Adrenal gland (tissue), 9 donors: ENCODE measurements at regions not wholly inside any gene's neighbourhood (a gene's known extent, or its start where the extent isn't known, plus 50 kb on each side); places are given as distances from the start of the nearest gene placed in this dataset.

ENCODE experiments used
- DNase-seq, 7 donors: peaks; one replicate each; pipeline ENCODE4 v3.0.0-alpha.2; 2019 to 2020
- H3K27ac ChIP-seq, 5 donors: fragments of 200-600 bp; sonication (generic) in 4 of 5; 1 replicate in 3 of 5; 2 replicates in 2 of 5; pipeline versions ENCODE4 v1.5.1 to v1.8.0; 2016 to 2020; ENCODE audit warnings: mild to moderate bottlenecking in 1 of 5
- H3K27me3 ChIP-seq: fragments of 200-600 bp; 2 replicates; pipeline ENCODE4 v1.8.0; 2021
- H3K36me3 ChIP-seq, 2 donors: fragments of 200-600 bp; replicated peaks in 1 of 2; 1 replicate in 1 of 2; 2 replicates in 1 of 2; pipeline versions ENCODE4 v1.5.1 to v1.8.0; 2018 to 2022
- H3K4me1 ChIP-seq, 2 donors: fragments of 200-600 bp; replicated peaks in 1 of 2; 1 replicate in 1 of 2; 2 replicates in 1 of 2; pipeline versions ENCODE4 v1.5.1 to v1.8.0; 2018 to 2021
- H3K4me3 ChIP-seq, 4 donors: fragments of 200-600 bp; sonication (generic) in 3 of 4; one replicate each; pipeline ENCODE4 v1.5.1; 2016 to 2018
- H3K9me3 ChIP-seq, 3 donors: fragments of 200-600 bp; sonication (generic) in 1 of 3; replicated peaks in 1 of 3; 1 replicate in 2 of 3; 2 replicates in 1 of 3; pipeline versions ENCODE4 v1.5.1 to v1.8.0; 2016 to 2021
- CTCF ChIP-seq, 6 experiments: fragments of 450-650 bp in 4 of 6; fragments of 200-600 bp in 2 of 6; sonication (generic) in 1 of 6; IDR thresholded peaks; 1 replicate in 5 of 6; 2 replicates in 1 of 6; pipeline versions ENCODE4 v1.5.1 to v1.8.0; 2016 to 2021; ENCODE audit warnings: antibody characterized with exemption in 6 of 6, mild to moderate bottlenecking in 2 of 6, moderate library complexity in 1 of 6
- POLR2A ChIP-seq, 2 donors: fragments of 450-650 bp; IDR thresholded peaks; one replicate each; pipeline ENCODE4 v1.6.1; 2017; ENCODE audit warnings: antibody characterized with exemption in 2 of 2, mild to moderate bottlenecking in 2 of 2, moderate library complexity in 1 of 2
- WGBS, 4 donors: extraction: QIAGEN DNeasy Blood & Tissue Kit in 2 of 4; methylation state at CpG; one replicate each; pipeline versions ENCODE4 v1.1.5 to v1.1.7; 2013 to 2017; 5-methylcytosine and 5-hydroxymethylcytosine counted together
- intact Hi-C, 2 donors: fragments of 100-400 bp; cut with DNase I; formaldehyde crosslinking; loops; one replicate each; pipeline versions ENCODE4 v1.14.1 to v1.15.0; 2022 to 2023
- donor health status: healthy with polysubstance abuse.
- donor health status: Bipolar disorder and iron deficiency.
- donor health status: DM: yes; HTN: yes; CAD: no.
- donor health status: DM: no; HTN: no; CAD: no.
- donor health status: DM: no; HTN: no; CAD: no.

GRCh38 chr2:53438692-53439091, 328.9 kb upstream of the CHAC2 start:
- Histone ChIP-seq H3K27ac (no peak overlapping the region), H3K4me3 (no peak overlapping the region), H3K4me1 (no peaks in the 10 kb centered on the region), H3K9me3 (no peaks in the 10 kb centered on the region), H3K36me3 (no peaks in the 10 kb centered on the region), H3K27me3 (no peaks in the 10 kb centered on the region)
- WGBS, 4 donors, result 82 to 94% (median 88%) methylated on average over 1 of the region's 1 CpG
- no peak for TF ChIP-seq POLR2A (IDR thresholded peaks at IDR 0.05)
- TF ChIP-seq CTCF (IDR thresholded peaks at IDR 0.05), result no peak
- no peak for DNase-seq
- intact Hi-C loops, result no loop called here

- Histone ChIP-seq H3K27ac (no peak overlapping the region), H3K4me1 (no peaks in the 10 kb centered on the region), H3K36me3 (no peaks in the 10 kb centered on the region), H3K27me3 (no peaks in the 10 kb centered on the region), H3K4me3 (no peak overlapping the region), H3K9me3 (no peaks in the 10 kb centered on the region)
- no peak for DNase-seq
- intact Hi-C loops, result no loop called here
- TF ChIP-seq CTCF (IDR thresholded peaks at IDR 0.05) (no peak), POLR2A (IDR thresholded peaks at IDR 0.05) (no peak)
- 43 to 69% (median 57%) methylated on average over 1 of the region's 1 CpG for WGBS, 4 donors
These were observed 329.5 kb upstream of the CHAC2 start for GRCh38 chr2:53438100-53438499.

GRCh38 chr2:53437371-53437770, 330.2 kb upstream of the CHAC2 start:
- no peak overlapping the region for H3K27ac ChIP-seq
- no peaks in the 10 kb centered on the region for H3K27me3 ChIP-seq
- DNase-seq, result no peak
- no peaks in the 10 kb centered on the region for H3K4me1 ChIP-seq
- H3K4me3 ChIP-seq, result no peak overlapping the region
- 80 to 91% (median 86%) methylated on average over 2 of the region's 2 CpGs for WGBS, 4 donors
- no peaks in the 10 kb centered on the region for H3K36me3 ChIP-seq
- intact Hi-C loops, result no loop called here
- H3K9me3 ChIP-seq, result no peaks in the 10 kb centered on the region
- no peak for TF ChIP-seq POLR2A (IDR thresholded peaks at IDR 0.05)
- TF ChIP-seq CTCF (IDR thresholded peaks at IDR 0.05), result no peak

DNA sequence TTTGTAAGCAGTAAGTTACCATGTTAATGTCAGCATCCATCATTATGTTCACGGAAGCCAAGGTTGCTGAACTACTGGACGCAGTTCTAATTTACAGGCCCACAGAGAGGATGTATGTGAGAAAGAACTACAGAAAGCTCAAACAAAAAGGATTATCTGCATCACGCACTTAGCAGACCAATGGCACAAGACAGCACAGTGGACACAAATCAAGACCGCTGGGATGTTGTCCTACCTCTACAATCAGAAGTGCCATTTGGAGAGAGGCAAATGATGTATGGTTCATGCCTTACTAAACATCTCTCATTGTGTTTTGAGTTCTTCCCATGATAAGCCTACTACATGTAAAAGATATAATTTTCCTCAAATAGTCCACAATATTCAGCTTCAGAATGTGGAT, 330.7 kb upstream of the CHAC2 start:
- WGBS, 4 donors, result 86 to 90% (median 89%) methylated on average over 4 of the region's 4 CpGs
- Histone ChIP-seq H3K27me3 (no peaks in the 10 kb centered on the region), H3K36me3 (no peaks in the 10 kb centered on the region), H3K9me3 (no peaks in the 10 kb centered on the region), H3K4me1 (no peaks in the 10 kb centered on the region), H3K27ac (no peak overlapping the region), H3K4me3 (no peak overlapping the region)
- TF ChIP-seq CTCF (IDR thresholded peaks at IDR 0.05) (no peak), POLR2A (IDR thresholded peaks at IDR 0.05) (no peak)
- DNase-seq, result no peak
- intact Hi-C loops, result no loop called here
